ENCODE measurements at regions not wholly inside any gene's neighbourhood (a gene's known extent, or its start where the extent isn't known, plus 50 kb on each side); places are given as distances from the start of the nearest gene placed in this dataset.

DNA sequence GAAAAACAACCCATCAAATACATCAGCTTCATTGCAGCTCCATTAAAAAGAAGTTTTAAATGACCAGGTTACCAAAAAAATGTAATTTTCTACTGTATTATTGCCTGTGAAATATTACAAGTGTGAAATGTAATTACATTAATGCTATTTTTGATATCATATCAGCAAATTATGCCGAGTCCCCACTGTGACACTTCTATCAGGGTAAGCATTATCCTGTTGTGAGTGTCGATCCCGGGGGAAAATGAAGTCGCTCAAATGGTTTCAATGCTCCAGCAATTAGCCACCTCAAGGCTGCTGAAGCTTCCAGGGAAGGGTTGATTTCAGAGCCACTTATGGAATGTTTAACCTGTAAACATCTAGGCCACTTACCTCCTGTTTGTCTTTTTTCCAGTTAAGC, 70.4 kb downstream of the RCN1 start:
- no peak for DNase-seq

DNA sequence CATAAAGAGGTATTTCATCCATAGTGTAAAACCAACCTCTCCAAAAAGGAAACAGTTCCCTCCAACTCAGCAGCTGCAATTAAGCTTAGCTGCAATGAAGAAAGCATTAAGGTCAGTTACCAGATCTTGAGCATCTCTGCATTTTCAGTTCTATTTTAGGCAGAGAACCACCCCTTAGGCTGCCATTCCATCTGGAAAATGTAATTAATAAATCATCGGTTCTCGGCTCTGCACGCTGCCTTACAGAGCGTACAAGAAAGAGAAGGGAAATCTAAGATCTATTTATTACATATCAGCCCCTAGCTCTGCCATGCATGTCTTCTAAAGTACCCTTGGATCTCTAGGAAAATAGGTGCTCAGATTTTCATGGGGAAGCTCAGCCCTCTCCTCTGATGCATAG, 71.5 kb downstream of the RCN1 start:
- no peak for DNase-seq

DNA sequence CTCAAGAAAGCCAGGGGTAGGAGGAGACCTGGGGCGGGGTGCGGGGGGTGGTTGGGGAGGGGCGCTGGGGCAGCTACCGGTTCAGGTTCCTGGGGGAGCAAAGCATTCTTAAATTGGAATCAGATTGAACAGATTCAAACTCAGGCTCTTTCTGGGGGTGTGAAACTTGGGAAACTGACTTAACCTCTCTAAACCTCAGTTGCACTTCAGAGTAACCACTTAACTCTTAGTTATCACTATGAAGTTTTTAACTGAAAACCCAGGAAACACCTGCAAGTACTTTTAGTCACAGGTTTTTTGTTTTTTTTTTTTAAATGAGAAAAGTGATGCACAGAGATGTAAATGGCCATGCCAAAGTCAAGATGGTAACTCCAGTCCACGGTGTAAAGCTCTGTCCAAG, 72.0 kb downstream of the RCN1 start:
- DNase-seq: no peak

DNA sequence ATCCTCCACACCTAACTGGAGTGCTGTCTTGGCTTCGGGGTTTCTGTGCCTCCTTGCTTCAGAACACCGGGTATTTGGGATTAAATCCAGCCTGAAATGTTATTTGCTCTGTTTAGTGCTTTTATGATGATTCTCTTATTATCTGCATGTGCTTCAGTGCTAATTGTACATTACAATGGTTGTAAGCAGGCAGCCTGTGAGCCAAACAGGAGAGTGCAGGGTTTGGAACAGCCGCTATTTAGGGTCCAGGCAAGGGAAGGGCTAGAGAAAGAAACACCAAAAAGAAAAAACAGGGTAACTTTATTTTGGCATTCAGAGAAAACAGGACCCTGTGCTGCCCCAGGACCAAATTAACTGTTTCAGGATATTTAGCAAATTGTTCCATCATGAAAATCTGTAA, 72.7 kb downstream of the RCN1 start:
- no peak for DNase-seq

DNA sequence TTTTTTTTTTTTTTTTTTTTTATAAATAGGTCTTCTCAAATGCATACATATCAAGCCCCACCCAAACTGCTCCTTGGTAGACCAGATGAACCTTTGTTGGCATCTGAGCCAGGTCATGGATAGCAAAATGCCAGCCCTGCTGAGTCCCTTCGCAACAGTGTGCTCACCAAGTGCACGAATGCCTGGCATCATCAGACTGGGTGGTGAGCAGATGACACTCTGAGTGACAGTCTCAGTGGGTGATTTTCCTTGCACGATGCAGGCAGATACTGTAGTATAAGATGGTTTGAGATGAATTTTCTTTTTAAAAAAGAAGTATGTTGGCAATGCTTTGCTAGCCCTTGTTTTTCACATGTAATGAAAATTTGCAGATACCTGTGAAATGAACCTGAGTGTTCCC, 74.0 kb downstream of the RCN1 start:
- DNase-seq: no peak

DNA sequence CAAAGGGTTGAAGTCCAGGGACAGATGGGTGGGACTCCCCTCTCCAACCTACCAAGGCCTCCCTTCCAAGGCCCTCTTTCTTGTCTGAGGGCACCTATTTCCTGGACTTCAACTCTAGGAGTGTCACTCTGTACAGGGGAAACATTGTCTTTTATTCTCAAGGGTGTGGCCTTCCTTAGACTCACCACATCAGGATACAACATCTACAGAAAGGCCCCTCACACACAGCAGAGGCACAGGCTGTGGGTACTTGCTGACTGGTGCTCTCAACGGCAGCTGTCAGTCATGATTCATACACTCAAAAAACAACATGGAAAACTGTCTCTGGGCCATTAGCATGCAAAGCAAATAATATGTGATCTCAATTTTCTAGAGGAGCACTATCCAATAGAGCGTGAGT, 78.0 kb downstream of the RCN1 start:
- DNase-seq: no peak

DNA sequence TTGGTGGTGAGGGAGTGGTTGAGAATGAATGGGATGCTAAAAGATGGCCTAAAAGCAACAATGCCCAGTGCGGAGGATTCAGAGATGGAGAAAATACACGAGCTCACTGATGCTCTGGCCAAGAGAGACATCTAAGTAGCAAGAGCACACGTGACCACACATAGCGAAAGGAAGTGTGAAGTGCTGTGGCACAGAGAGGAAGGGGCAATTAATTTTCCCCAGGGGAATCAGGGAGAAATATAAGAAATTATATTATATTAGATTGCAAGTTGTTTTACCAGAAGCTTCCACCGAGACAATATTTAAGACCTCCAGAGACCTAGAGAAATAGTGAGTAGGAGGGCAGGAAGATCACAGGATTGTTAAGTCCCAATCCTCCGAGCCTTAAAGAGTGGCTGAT, 80.6 kb downstream of the RCN1 start:
- no peak for DNase-seq

DNA sequence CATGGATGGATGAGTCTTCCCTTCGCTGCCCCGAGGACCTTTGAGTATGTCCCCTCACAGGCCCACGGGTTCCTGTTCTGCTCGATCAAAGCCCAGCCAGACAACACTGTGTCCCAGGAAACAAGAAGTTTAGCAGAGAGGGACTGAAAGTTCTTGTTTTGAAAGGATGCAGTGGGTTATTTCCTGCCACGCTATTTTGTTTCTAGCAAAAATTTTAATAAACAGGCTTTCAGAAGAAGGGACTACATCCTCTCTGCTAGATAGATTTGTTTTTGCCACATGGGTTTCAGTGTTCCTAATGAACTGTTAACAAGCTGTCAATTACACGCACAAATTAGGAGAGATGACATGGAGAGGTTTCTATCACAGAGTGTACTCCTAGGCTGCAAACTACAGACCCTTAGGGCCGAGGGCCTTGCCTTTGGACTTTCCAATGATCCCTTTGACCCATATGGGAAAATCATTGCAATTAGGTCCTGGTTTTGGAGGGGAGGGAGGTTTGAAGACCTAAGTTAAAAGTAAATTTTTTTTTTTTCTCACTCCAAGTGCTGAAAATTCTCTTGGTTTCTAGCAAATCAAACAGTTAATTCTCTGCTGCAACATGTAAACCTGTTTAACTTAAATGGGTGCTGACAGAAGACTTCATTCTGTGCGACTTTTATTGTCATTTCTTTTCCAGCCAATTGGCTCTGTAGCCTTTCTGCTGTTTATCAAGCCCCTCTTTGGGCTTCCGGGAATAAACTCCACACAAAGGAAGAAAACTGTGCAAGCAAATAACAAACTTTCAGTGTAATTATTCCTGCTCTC, 81.4 kb downstream of the RCN1 start:
- DNase-seq: no peak

DNA sequence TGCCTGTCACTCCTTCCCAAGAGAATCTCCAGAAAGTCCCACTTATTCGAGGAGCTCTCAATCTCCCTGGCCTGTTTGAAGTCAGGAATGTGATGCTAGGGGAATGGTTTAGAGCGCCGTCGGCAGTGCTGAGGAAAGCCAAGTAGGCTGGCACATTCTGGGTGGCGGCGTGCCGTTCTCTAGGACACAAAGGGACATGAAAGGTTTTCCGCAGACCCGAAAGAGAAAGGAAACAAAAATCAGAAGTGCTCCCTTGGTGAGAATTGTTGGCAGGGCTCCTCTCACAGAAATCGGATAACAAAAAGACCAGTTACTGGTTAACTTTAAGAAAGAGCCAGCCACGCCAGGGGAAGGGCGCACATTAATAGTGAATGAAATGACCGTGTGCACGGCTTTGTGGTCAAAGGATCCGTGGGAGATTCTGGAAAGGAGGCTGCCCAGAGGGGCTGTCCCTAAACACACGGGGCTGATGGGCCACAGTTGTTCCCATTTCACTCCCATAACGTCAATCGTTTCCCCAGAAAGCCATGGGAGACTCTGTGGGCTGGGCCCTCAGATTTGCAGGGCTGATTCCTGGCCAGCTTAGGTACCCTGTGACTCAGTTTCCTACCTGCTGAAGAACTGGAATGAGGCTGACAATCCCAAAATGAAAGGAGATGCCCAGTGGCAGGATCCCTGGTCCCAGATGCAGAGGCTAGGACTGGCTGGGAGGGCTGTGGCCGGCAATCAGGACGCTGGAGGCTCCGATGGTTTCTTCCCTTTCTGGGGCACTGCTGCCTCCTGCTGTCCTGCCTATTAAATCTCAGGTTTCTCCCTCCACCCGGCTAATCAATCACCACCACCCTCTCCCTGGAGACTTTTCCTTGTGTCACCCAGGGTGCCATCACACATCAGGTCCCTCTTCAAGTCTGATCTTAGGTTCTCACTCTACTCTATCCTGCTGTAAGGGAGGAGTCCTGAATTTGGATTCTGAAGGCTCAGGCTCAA, 82.3 kb downstream of the RCN1 start:
- peak; percentile 2 for DNase-seq

DNA sequence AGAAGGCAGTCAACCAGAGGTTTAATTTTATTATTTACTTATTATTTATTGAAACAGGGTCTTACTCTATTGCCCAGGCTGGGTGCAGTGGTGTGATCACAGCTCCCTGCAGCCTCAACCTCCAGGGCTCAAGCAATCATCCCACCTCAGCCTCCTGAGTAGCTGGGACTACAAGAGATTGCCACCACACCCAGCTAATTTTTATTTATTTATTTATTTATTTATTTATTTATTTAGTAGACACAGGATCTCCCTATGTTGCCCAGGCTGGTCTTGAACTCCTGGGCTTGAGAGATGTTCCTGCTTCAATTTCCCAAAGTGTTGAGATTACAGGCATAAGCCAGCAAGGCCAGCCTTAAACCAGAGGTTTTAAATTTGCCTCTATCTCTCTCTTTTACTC, 83.1 kb downstream of the RCN1 start:
- no peak for DNase-seq

DNA sequence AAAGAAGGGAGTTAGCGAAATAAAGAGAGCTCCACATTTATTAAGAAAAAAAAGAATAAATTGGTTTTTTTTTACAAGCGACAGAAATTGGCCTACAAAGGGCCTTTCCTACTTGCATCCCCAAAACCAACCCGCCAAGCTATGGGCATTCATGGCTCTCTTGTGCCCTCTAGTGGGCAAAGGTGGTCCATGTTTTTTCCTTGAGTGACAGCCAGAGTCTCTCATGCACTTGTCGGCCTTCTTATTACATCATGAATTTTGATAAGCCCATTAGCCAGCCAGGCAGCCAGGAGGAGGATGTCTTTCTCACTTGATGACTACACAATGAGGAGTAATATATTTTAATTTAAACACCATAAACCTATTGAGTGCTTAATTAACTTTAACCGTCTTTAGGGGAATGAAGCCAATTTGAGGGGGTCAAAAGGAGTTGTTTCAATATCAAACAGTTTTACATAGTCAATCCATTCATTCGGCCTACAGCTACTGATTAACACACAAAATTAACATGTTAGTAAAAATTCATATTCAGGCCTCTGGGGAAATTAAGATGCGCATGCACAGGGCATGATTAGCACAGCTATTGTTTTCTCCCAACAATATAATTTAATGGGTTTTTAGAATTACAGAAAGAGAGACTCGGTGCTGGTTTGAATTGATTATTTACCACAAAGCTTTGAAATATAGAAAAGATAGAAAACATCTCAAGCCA, 85.5 kb downstream of the RCN1 start:
- DNase-seq: peak; percentile 69

DNA sequence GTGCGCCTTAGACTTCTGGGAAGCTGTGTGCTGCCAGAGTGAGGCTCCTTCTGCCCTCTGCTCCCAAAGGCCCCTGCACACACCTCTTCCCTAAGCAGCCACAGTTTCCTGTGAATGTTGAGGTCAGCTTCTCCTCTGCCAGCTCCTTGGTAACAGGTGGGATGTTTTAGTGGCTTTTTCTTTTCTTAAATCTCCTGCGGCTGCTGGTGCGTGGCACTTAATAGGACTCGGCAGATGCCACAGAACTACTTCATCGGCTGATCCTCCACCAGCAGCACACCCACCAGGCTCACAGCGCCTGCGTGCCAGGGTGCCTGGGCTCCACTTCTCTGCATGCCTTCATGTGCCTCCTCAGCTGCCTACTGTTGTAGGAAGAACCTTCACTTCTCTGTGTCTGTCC, 87.8 kb downstream of the RCN1 start:
- DNase-seq: no peak

DNA sequence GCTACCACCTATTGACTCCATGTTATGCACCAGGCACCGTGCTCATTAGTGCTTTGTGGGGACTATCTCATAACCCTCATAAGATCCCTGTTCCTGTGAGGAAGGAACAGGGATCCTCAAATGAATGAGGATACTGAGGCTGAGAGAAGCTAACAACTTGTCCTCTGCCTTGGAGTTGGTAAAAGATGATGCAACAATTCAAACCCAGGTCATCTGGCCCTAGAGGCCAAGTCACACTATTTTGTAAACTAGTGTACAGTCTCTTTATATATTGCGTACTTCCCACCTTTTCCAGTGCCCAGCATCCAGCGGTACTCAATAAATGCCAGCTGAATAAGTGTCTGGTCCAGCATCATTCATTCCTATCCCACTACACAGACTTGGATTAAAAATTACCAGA, 92.6 kb downstream of the RCN1 start:
- DNase-seq: no peak

DNA sequence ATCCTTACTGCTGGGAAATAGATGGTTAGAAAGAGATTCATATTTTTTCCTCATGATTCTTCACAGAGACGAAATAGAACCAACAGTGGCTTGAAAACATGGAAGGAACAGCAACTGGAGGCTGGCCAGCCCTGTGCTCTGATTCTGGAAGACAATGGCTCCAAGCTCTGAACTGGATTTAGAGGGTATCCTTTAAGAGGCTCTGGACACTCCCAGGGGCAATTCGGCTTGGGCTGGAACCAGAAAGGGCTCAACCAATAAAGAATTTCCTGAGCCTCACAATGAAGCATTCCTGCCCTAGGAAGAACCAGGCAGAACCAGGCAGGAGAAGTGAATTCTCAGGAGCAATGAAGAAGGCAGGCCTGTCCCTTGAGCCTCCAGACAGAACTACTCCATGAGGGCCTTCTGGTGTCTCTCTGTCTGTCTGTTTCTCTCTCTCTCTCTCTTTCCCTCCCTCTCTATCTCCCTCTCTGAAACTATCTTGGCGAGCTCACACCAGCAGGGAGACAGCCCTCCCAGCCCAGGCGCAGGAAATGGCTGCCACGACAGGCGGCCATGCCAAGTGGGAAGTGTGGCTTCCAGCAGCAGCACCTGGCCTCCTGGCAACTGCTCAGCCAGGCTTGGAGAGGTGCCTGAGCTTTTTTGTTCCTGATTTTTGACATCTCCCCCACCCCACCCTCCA, 93.3 kb downstream of the RCN1 start:
- DNase-seq: no peak

DNA sequence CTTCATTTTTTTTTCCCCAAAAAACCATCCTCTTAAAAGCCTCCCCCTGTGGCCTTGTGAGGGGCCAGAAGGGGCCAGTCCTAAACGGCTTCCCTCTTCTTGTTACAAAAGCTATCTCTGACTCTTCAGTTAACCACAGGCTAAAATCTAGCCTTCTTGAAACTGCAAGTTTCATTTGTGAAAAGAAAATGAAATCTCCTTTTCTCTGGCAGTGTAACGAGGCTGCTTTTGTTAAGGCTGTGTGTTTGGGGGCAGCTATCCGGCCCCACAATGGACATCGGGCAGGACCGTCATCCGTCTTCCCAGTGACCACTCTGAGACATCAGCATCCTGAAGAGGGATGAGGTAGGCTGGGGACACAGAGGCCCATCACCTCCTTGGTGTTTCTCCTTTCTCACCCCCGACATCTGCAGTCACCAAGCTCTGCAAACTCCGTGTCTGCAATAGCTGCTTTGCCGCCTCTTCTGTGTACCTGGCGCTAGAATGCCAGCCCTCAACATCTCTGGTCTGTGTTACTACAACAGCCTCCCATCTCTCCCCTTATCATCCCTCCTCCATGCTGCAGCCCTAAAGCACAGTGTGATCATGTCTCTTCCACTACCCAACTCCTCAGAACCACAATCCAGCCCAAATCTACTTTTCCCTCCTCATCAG, 94.0 kb downstream of the RCN1 start:
- peak; percentile 20 for DNase-seq

DNA sequence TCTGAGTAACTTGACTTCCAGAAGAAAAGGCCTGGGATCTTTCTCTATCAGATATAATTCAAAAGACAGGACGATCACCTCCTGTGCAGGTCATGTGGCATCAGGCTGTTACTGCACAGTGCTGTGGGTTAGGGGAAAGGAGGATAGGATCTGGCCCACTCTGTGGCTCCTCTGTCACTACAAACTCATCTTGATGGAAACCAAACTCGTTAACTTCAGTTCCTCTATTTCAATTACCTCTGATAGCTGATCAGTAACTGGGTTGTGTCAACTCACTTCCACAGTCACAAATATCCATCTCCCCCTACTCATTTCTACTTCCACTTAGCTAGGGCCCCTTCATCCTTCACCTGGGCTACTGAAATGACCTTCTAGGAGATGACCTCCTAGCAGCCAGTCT, 95.2 kb downstream of the RCN1 start:
- DNase-seq: no peak

DNA sequence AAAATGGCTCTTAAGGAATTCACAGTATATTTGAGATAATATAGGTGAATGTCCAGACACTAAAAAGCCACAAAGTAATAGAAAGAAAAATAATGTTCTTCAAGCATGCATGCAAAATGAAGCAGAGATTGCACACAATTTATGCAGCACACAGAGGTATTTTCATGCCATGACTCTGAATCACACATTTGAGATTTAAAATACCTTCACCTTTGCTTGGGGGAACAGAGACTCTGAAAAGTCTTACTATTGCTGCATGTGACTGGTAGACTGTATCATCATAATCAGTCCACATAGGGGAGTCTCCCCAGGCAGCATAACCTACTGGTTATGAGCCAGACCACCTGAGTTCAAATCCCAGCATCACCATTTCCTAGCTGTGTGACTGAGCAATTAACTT, 96.2 kb downstream of the RCN1 start:
- DNase-seq: no peak

DNA sequence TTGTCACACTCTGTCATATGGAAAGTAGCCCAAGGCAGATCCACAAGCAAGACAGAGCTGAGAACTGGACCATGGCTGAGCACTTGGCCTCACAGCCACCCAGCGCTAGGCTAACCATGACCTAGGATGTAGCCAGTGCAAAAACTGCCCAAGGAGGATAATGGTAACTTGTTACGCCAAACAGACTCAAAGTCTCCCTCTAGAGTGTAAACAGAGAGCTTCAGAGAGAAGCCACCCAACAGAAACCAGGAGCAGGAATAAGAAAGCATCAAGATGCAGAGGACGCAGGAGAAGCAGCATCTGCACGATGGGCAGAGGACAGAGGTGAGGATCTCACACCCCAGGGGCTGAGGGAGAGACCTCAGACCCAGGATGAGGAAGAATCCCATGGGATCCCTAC, 97.9 kb downstream of the RCN1 start:
- DNase-seq: no peak

DNA sequence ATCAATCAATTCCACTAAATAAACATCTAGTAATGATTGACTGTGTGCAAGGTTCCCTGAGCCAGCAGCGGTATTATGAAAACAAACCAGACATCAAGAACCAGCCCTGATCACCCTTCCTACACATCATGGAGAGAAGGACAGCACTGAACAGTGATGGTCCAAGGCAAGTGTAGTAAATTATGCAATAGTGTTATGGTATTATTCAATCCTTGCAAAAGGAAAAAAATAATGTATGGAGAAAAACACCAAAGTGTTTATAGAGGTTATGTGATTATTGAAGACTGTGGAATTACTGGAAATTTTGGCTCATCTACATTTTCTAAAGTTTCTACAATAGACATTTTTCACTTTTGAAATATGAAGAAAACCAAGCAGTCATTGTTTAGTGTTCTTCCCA, 105.3 kb downstream of the RCN1 start:
- no peak for DNase-seq

DNA sequence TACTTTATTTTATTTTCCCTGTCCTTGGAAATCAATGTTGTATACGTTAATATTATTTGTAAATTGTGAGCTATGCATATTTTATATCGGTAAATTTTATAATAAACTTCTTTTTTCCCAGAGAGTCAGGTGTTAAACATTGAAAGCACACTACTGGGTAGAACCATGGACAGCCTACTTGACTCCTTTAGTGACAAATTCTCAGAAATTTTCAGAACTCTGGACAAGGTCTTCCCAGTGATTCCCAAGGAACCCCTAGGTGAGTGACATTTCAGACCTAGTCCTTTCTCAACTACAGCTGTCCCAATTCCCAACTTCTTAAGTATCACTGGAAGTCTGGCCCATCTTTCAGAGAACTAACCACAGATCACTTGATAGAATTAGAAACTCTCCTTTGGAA, 107.2 kb downstream of the RCN1 start:
- DNase-seq: no peak

DNA sequence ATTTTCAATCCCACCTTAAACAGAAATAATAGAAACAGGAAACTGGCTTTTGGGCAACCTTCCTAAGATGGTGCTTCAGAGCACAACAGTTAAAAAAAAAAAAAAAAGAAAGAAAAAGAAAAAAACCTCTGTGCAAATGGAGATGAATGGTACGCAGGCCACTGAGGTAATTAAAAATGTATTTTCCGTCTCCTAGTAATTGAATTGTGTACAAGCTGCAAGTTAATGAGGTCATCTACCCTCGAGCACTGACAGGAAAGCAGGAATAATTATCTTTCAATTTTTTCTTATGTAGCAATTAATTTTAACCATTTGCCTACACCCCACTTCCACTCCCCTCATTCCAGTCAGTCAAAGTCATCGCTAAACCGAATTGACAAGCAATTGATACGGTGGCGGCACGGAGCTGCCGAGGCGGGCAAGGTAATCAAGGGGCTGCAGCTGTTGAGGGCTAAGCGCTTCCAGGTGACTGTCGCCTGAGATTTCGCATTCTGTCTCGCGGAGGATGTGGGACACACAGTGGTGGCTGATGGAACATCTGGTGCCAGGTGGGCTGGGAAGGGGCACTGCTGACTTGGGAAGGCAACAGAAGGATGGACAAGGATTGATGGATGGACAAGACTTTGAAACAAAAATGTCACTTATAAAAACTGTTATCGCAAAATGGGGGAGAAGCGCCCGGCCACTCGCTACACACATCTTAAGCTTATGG, 109.4 kb downstream of the RCN1 start:
- no peak for DNase-seq

DNA sequence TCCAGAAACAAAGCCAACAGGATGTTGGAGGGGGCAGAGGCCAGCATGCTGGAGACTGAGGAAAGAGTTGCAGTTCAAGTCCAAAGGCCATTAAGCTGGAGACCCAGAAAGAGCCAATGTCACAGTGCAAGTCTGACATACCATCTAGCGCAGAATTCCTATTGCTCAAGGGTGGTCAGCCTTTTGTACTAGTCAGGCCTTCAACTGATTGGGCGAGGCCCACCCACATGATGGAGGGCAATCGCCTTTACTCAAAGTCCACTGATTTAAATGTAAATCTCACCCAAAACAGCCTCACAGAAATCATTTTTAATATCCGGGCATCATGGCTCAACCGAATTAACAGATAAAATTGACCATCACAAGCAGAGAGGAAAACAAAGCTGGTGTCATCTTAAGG, 113.9 kb downstream of the RCN1 start:
- no peak for DNase-seq

Measured in MV-4-11 (cell line).